HEK293 (cell line): ENCODE measurements at regions not wholly inside any gene's neighbourhood (a gene's known extent, or its start where the extent isn't known, plus 50 kb on each side); places are given as distances from the start of the nearest gene placed in this dataset.

ENCODE experiments used
- ELK4 ChIP-seq: IDR thresholded peaks from 2 replicates; pipeline ENCODE4 v1.6.1; 2011; ENCODE audit warnings: mild to moderate bottlenecking, low read depth, low read length, borderline replicate concordance
- FEZF1 ChIP-seq: fragments of 450-650 bp; formaldehyde crosslinking; IDR thresholded peaks from 2 replicates; pipeline ENCODE4 v1.5.1; 2016; ENCODE audit warnings: missing biosample characterization, missing genetic modification characterization
- MYNN ChIP-seq: fragments of 450-650 bp; formaldehyde crosslinking; IDR thresholded peaks from 2 replicates; pipeline ENCODE4 v1.5.1; 2016; ENCODE audit warnings: missing biosample characterization, missing genetic modification characterization, borderline replicate concordance
- PATZ1 ChIP-seq: fragments of 450-650 bp; formaldehyde crosslinking; IDR thresholded peaks from 2 replicates; pipeline ENCODE4 v1.5.1; 2016; ENCODE audit warnings: missing biosample characterization, missing genetic modification characterization
- REST ChIP-seq: fragments of 450-650 bp; formaldehyde crosslinking; IDR thresholded peaks from 2 replicates; pipeline ENCODE4 v1.5.1; 2016; ENCODE audit warnings: missing biosample characterization, missing genetic modification characterization
- ZNF114 ChIP-seq: fragments of 450-650 bp; formaldehyde crosslinking; IDR thresholded peaks from 2 replicates; pipeline ENCODE4 v1.5.0; 2017; ENCODE audit warnings: missing biosample characterization, missing genetic modification characterization
- ZNF19 ChIP-seq: fragments of 450-650 bp; formaldehyde crosslinking; IDR thresholded peaks from 2 replicates; pipeline ENCODE4; 2016; ENCODE audit warnings: missing biosample characterization, missing genetic modification characterization, low read depth
- ZNF274 ChIP-seq, 2 experiments: fragments of 200-500 bp in 1 of 2; fragments of 450-650 bp in 1 of 2; sonication (Bioruptor generic) in 1 of 2; formaldehyde crosslinking in 1 of 2; IDR thresholded peaks; 2 replicates each; pipeline versions ENCODE4 v1.5.1 to v1.6.1; 2014 to 2016; ENCODE audit warnings: borderline replicate concordance in 1 of 2, inconsistent platforms in 1 of 2, low read length in 1 of 2, missing biosample characterization in 1 of 2, missing genetic modification characterization in 1 of 2
- ZNF48 ChIP-seq: fragments of 450-650 bp; formaldehyde crosslinking; IDR thresholded peaks from 2 replicates; pipeline ENCODE4 v1.5.1; 2016; ENCODE audit warnings: missing biosample characterization, missing genetic modification characterization
- ZNF501 ChIP-seq: fragments of 450-650 bp; formaldehyde crosslinking; IDR thresholded peaks from 2 replicates; pipeline ENCODE4 v1.5.1; 2016; ENCODE audit warnings: missing biosample characterization, missing genetic modification characterization
- ZNF654 ChIP-seq: fragments of 450-650 bp; formaldehyde crosslinking; IDR thresholded peaks from 2 replicates; pipeline ENCODE4 v1.5.1; 2016; ENCODE audit warnings: low read depth, missing biosample characterization, missing genetic modification characterization
- ZNF776 ChIP-seq: fragments of 450-650 bp; formaldehyde crosslinking; IDR thresholded peaks from 2 replicates; pipeline ENCODE4 v1.5.0; 2017; ENCODE audit warnings: missing biosample characterization, missing genetic modification characterization, borderline replicate concordance
- TF ChIP-seq, protein P1 (sequence below): fragments of 450-650 bp; formaldehyde crosslinking; IDR thresholded peaks from 2 replicates; pipeline ENCODE4 v1.5.1; 2016; ENCODE audit warnings: missing biosample characterization, missing genetic modification characterization
- TF ChIP-seq, protein P2 (sequence below): fragments of 450-650 bp; formaldehyde crosslinking; IDR thresholded peaks from 2 replicates; pipeline ENCODE4 v1.5.1; 2016; ENCODE audit warnings: missing biosample characterization, missing genetic modification characterization

GRCh38 chr5:44543511-44543910 lies 154.3 kb upstream of the FGF10 start:
- no peak for TF ChIP-seq ZNF776
- no peak for TF ChIP-seq ZNF501 (tag by site-specific recombination)
- TF ChIP-seq ZNF654 (tag by site-specific recombination), result no peak
- TF ChIP-seq, protein P1, sequence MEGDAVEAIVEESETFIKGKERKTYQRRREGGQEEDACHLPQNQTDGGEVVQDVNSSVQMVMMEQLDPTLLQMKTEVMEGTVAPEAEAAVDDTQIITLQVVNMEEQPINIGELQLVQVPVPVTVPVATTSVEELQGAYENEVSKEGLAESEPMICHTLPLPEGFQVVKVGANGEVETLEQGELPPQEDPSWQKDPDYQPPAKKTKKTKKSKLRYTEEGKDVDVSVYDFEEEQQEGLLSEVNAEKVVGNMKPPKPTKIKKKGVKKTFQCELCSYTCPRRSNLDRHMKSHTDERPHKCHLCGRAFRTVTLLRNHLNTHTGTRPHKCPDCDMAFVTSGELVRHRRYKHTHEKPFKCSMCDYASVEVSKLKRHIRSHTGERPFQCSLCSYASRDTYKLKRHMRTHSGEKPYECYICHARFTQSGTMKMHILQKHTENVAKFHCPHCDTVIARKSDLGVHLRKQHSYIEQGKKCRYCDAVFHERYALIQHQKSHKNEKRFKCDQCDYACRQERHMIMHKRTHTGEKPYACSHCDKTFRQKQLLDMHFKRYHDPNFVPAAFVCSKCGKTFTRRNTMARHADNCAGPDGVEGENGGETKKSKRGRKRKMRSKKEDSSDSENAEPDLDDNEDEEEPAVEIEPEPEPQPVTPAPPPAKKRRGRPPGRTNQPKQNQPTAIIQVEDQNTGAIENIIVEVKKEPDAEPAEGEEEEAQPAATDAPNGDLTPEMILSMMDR (tag by site-specific recombination), result no peak
- TF ChIP-seq PATZ1 (tag by site-specific recombination), result no peak
- no peak for TF ChIP-seq FEZF1
- TF ChIP-seq, protein P2, sequence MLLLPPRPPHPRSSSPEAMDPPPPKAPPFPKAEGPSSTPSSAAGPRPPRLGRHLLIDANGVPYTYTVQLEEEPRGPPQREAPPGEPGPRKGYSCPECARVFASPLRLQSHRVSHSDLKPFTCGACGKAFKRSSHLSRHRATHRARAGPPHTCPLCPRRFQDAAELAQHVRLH, result no peak
- no peak for TF ChIP-seq MYNN
- no peak for TF ChIP-seq ZNF48 (tag by site-specific recombination)
- TF ChIP-seq ZNF274 (IDR thresholded peaks at IDR 0.05; ENCODE audit: low read length), result no peak
- no peak for TF ChIP-seq ZNF274 (tag by site-specific recombination; IDR thresholded peaks at IDR 0.05; ENCODE audit: borderline replicate concordance)
- TF ChIP-seq ZNF114, result no peak
- TF ChIP-seq ZNF19 (tag by site-specific recombination), result no peak
- no peak for TF ChIP-seq ELK4
- TF ChIP-seq REST, result no peak
